Peyer's patch (tissue), 4 donors: ENCODE measurements at regions not wholly inside any gene's neighbourhood (a gene's known extent, or its start where the extent isn't known, plus 50 kb on each side); places are given as distances from the start of the nearest gene placed in this dataset.

Source experiments
- CTCF ChIP-seq, 6 experiments: fragments of 450-650 bp in 4 of 6; fragments of 200-600 bp in 2 of 6; sonication (generic) in 1 of 6; IDR thresholded peaks; one replicate each; pipeline ENCODE4 v1.5.1; 2017 to 2019; ENCODE audit warnings: antibody characterized with exemption in 6 of 6, mild to moderate bottlenecking in 3 of 6, moderate library complexity in 1 of 6
- POLR2A ChIP-seq, 2 donors: fragments of 450-650 bp; IDR thresholded peaks; one replicate each; pipeline ENCODE4 v1.5.1; 2017; ENCODE audit warnings: antibody characterized with exemption in 2 of 2, mild to moderate bottlenecking in 2 of 2, moderate library complexity in 2 of 2

GRCh38 chr12:32052212-32052713 lies 54.4 kb upstream of the BICD1 start:
- no peak for TF ChIP-seq CTCF (IDR thresholded peaks at IDR 0.05)
- TF ChIP-seq POLR2A (IDR thresholded peaks at IDR 0.05) = no peak
